Esophagus muscularis mucosa (tissue), 4 donors: ENCODE measurements at regions not wholly inside any gene's neighbourhood (a gene's known extent, or its start where the extent isn't known, plus 50 kb on each side); places are given as distances from the start of the nearest gene placed in this dataset.

Experiments
- EP300 ChIP-seq: sonication (generic); formaldehyde crosslinking; IDR thresholded peaks from one replicate; pipeline ENCODE4 v1.6.1; 2017; ENCODE audit warnings: antibody characterized with exemption
- POLR2AphosphoS5 ChIP-seq, 2 donors: sonication (generic); formaldehyde crosslinking; IDR thresholded peaks; one replicate each; pipeline ENCODE4 v1.6.1; 2017; ENCODE audit warnings: antibody characterized with exemption in 2 of 2
- TF ChIP-seq, protein P1 (sequence below), 3 experiments: fragments of 200-600 bp in 2 of 3; fragments of 450-650 bp in 1 of 3; sonication (generic) in 2 of 3; IDR thresholded peaks; one replicate each; pipeline ENCODE4 v1.5.1; 2017 to 2019; ENCODE audit warnings: antibody characterized with exemption in 3 of 3, mild to moderate bottlenecking in 2 of 3, moderate library complexity in 1 of 3

GRCh38 chr18:29137773-29138495 is 961.0 kb upstream of the CDH2 start:
- no peak for TF ChIP-seq POLR2AphosphoS5 (IDR thresholded peaks at IDR 0.05)
- TF ChIP-seq, protein P1, sequence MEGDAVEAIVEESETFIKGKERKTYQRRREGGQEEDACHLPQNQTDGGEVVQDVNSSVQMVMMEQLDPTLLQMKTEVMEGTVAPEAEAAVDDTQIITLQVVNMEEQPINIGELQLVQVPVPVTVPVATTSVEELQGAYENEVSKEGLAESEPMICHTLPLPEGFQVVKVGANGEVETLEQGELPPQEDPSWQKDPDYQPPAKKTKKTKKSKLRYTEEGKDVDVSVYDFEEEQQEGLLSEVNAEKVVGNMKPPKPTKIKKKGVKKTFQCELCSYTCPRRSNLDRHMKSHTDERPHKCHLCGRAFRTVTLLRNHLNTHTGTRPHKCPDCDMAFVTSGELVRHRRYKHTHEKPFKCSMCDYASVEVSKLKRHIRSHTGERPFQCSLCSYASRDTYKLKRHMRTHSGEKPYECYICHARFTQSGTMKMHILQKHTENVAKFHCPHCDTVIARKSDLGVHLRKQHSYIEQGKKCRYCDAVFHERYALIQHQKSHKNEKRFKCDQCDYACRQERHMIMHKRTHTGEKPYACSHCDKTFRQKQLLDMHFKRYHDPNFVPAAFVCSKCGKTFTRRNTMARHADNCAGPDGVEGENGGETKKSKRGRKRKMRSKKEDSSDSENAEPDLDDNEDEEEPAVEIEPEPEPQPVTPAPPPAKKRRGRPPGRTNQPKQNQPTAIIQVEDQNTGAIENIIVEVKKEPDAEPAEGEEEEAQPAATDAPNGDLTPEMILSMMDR (IDR thresholded peaks at IDR 0.05), result no peak
- TF ChIP-seq EP300, result no peak
